ENCODE measurements at regions not wholly inside any gene's neighbourhood (a gene's known extent, or its start where the extent isn't known, plus 50 kb on each side); places are given as distances from the start of the nearest gene placed in this dataset.
A peak's percentile ranks its signal among the peaks of the same experiment; 100 is the strongest.

- no peak for TF ChIP-seq CTCF (IDR thresholded peaks at IDR 0.05; ENCODE audit: insufficient read depth, low read depth, low read length, missing control alignments)
- no peak overlapping the region for H3K4me3 ChIP-seq (ENCODE audit: low read length)
- DNase-seq (ENCODE audit: low read depth), result no peak
Observed at GRCh38 chr4:18999595-18999994, 978.0 kb upstream of the LCORL start.

- H3K4me3 ChIP-seq (ENCODE audit: low read length), result no peak overlapping the region
- DNase-seq (ENCODE audit: low read depth), result peak; percentile 79
- TF ChIP-seq CTCF (IDR thresholded peaks at IDR 0.05; ENCODE audit: insufficient read depth, low read depth, low read length, missing control alignments), result no peak
Observed at GRCh38 chr4:18981234-18981615, 959.7 kb upstream of the LCORL start.

- peak; percentile 71 for DNase-seq (ENCODE audit: low read depth)
- TF ChIP-seq CTCF (IDR thresholded peaks at IDR 0.05; ENCODE audit: insufficient read depth, low read depth, low read length, missing control alignments), result no peak
- H3K4me3 ChIP-seq (ENCODE audit: low read length), result no peak overlapping the region
Observed at GRCh38 chr4:18980516-18981233, 959.1 kb upstream of the LCORL start.

- H3K4me3 ChIP-seq (ENCODE audit: low read length), result no peak overlapping the region
- no peak for TF ChIP-seq CTCF (IDR thresholded peaks at IDR 0.05; ENCODE audit: insufficient read depth, low read depth, low read length, missing control alignments)
- no peak for DNase-seq (ENCODE audit: low read depth)
Observed at GRCh38 chr4:18976884-18977283, 955.3 kb upstream of the LCORL start.

- no peak for TF ChIP-seq CTCF (IDR thresholded peaks at IDR 0.05; ENCODE audit: insufficient read depth, low read depth, low read length, missing control alignments)
- DNase-seq (ENCODE audit: low read depth), result no peak
- no peak overlapping the region for H3K4me3 ChIP-seq (ENCODE audit: low read length)
Observed at GRCh38 chr4:18975916-18976808, 954.6 kb upstream of the LCORL start.

- no peak for TF ChIP-seq CTCF (IDR thresholded peaks at IDR 0.05; ENCODE audit: insufficient read depth, low read depth, low read length, missing control alignments)
- H3K4me3 ChIP-seq (ENCODE audit: low read length), result no peak overlapping the region
- DNase-seq (ENCODE audit: low read depth), result no peak
Observed at GRCh38 chr4:18973296-18973695, 951.7 kb upstream of the LCORL start.
